Upper lobe of left lung (tissue), 6 donors: ENCODE measurements at regions not wholly inside any gene's neighbourhood (a gene's known extent, or its start where the extent isn't known, plus 50 kb on each side); places are given as distances from the start of the nearest gene placed in this dataset.
A peak's percentile ranks its signal among the peaks of the same experiment; 100 is the strongest.

Source experiments
- ATAC-seq, 2 donors: fragments of 200-7000 bp; cut with Tn5 transposase; one replicate each; pipeline ENCODE4 v1.9.1; 2022; ENCODE audit warnings: mild to moderate bottlenecking in 2 of 2, moderate library complexity in 2 of 2; ENCODE audit not compliant: low FRiP score in 2 of 2
- DNase-seq, 2 donors: peaks; one replicate each; pipeline ENCODE4 v3.0.0-alpha.2; 2019 to 2020
- H3K27ac ChIP-seq, 4 donors: fragments of 200-600 bp; sonication (generic); one replicate each; pipeline ENCODE4 v1.5.1; 2016 to 2019
- H3K27me3 ChIP-seq, 4 donors: fragments of 200-600 bp; sonication (generic); one replicate each; pipeline ENCODE4 v1.5.1; 2017 to 2019
- H3K36me3 ChIP-seq, 4 donors: fragments of 200-600 bp; sonication (generic); one replicate each; pipeline ENCODE4 v1.5.1; 2016 to 2019
- H3K4me1 ChIP-seq, 4 donors: fragments of 200-600 bp; sonication (generic); one replicate each; pipeline ENCODE4 v1.5.1; 2018 to 2019
- H3K4me3 ChIP-seq, 4 donors: fragments of 200-600 bp; sonication (generic); one replicate each; pipeline ENCODE4 v1.5.1; 2017 to 2019; ENCODE audit warnings: mild to moderate bottlenecking in 2 of 4, moderate library complexity in 1 of 4
- H3K9me3 ChIP-seq, 4 donors: fragments of 200-600 bp; sonication (generic); one replicate each; pipeline ENCODE4 v1.5.1; 2018 to 2019
- EP300 ChIP-seq, 4 donors: sonication (generic); formaldehyde crosslinking; IDR thresholded peaks; one replicate each; pipeline ENCODE4 v1.5.1; 2017; ENCODE audit warnings: antibody characterized with exemption in 4 of 4, control low read depth in 2 of 4
- POLR2A ChIP-seq, 4 donors: fragments of 450-650 bp; IDR thresholded peaks; one replicate each; pipeline ENCODE4 v1.5.1; 2016 to 2017; ENCODE audit warnings: antibody characterized with exemption in 4 of 4, mild to moderate bottlenecking in 2 of 4
- POLR2AphosphoS5 ChIP-seq, 2 donors: sonication (generic); formaldehyde crosslinking; IDR thresholded peaks; one replicate each; pipeline ENCODE4 v1.5.1; 2017; ENCODE audit warnings: antibody characterized with exemption in 2 of 2
- WGBS, 2 donors: methylation state at CpG; one replicate each; pipeline ENCODE4 v1.1.5; 2017 to 2018; 5-methylcytosine and 5-hydroxymethylcytosine counted together
- TF ChIP-seq, protein P1 (sequence below), 6 experiments: fragments of 450-650 bp in 4 of 6; fragments of 200-600 bp in 2 of 6; sonication (generic) in 2 of 6; IDR thresholded peaks; one replicate each; pipeline ENCODE4 v1.5.1; 2016 to 2019; ENCODE audit warnings: antibody characterized with exemption in 6 of 6
- donor health status: DM: no; HTN: no; CAD: no; lungs with moderate emphysema.
- donor health status: DM: no; HTN: yes; CAD: no; lungs with severe emphysema.

DNA sequence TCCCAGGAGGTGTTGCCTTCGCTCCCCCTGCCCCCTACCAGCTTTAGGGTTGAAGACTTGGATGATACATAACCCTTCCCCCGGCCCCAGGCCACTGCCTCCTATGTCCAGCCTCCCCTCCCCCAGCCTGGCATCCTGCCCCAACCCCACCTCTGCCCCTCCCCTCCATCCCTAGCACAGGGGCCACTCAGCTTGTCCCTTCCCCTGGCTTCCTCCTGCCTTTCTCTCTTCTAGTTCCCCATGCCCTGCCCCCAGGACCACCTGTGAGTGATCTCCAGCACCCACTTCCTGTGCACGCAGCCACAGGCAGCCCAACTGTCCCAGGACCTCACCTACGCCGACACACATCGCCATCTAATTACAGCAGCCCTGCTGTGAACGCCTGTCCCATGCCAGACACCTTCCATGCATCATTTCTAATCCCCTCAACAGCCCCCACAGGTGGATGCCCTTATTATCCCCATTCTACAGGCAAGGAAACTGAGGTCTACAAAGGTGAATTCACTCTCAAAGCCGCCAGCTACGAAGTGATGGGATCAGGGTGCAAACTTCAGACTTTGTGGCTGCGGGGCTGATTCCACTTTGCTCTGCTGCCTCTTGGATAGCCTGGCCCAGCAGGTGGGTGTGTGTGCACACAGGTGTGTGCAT, 82.4 kb upstream of the CHST15 start:
- no peak overlapping the region for H3K27ac ChIP-seq
- DNase-seq: no peak
- no peaks in the 10 kb centered on the region for H3K27me3 ChIP-seq
- WGBS, 2 donors: 67 to 82% methylated on average over 10 of the region's 10 CpGs
- H3K9me3 ChIP-seq: no peaks in the 10 kb centered on the region
- no peak for TF ChIP-seq EP300 (IDR thresholded peaks at IDR 0.05)
- TF ChIP-seq, protein P1, sequence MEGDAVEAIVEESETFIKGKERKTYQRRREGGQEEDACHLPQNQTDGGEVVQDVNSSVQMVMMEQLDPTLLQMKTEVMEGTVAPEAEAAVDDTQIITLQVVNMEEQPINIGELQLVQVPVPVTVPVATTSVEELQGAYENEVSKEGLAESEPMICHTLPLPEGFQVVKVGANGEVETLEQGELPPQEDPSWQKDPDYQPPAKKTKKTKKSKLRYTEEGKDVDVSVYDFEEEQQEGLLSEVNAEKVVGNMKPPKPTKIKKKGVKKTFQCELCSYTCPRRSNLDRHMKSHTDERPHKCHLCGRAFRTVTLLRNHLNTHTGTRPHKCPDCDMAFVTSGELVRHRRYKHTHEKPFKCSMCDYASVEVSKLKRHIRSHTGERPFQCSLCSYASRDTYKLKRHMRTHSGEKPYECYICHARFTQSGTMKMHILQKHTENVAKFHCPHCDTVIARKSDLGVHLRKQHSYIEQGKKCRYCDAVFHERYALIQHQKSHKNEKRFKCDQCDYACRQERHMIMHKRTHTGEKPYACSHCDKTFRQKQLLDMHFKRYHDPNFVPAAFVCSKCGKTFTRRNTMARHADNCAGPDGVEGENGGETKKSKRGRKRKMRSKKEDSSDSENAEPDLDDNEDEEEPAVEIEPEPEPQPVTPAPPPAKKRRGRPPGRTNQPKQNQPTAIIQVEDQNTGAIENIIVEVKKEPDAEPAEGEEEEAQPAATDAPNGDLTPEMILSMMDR (IDR thresholded peaks at IDR 0.05): no peak
- no peak for TF ChIP-seq POLR2A (IDR thresholded peaks at IDR 0.05)
- TF ChIP-seq POLR2AphosphoS5 (IDR thresholded peaks at IDR 0.05): no peak
- H3K4me1 ChIP-seq: no peaks in the 10 kb centered on the region
- no peak for ATAC-seq
- no peak overlapping the region for H3K4me3 ChIP-seq
- no peaks in the 10 kb centered on the region for H3K36me3 ChIP-seq

- DNase-seq: no peak
- Histone ChIP-seq H3K4me3 (no peak overlapping the region), H3K4me1 (no peaks in the 10 kb centered on the region), H3K27ac (no peak overlapping the region), H3K27me3 (no peaks in the 10 kb centered on the region), H3K36me3 (no peaks in the 10 kb centered on the region), H3K9me3 (no peaks in the 10 kb centered on the region)
- no peak for TF ChIP-seq EP300 (IDR thresholded peaks at IDR 0.05)
- no peak for TF ChIP-seq POLR2A (IDR thresholded peaks at IDR 0.05)
- TF ChIP-seq, protein P1 (IDR thresholded peaks at IDR 0.05): no peak
- TF ChIP-seq POLR2AphosphoS5 (IDR thresholded peaks at IDR 0.05): no peak
- no peak for ATAC-seq
- WGBS, 2 donors: 75 to 92% methylated on average over 5 to 10 of the region's 10 CpGs
These were observed 81.6 kb upstream of the CHST15 start for GRCh38 chr10:124174673-124175645.

GRCh38 chr10:124174071-124174566, 80.7 kb upstream of the CHST15 start:
- Histone ChIP-seq H3K9me3 (no peaks in the 10 kb centered on the region), H3K4me1 (no peaks in the 10 kb centered on the region), H3K36me3 (no peaks in the 10 kb centered on the region), H3K4me3 (no peak overlapping the region), H3K27ac (no peak overlapping the region), H3K27me3 (no peaks in the 10 kb centered on the region)
- DNase-seq (peak in 1 of 2 donors; percentile 67), ATAC-seq (no peak)
- 89 to 94% methylated on average over 6 to 15 of the region's 15 CpGs for WGBS, 2 donors
- no peak for TF ChIP-seq POLR2AphosphoS5 (IDR thresholded peaks at IDR 0.05)
- no peak for TF ChIP-seq EP300 (IDR thresholded peaks at IDR 0.05)

GRCh38 chr10:124173298-124173900, 80.0 kb upstream of the CHST15 start:
- TF ChIP-seq, protein P1 (IDR thresholded peaks at IDR 0.05): no peak
- TF ChIP-seq EP300 (IDR thresholded peaks at IDR 0.05): no peak
- no peak for TF ChIP-seq POLR2A (IDR thresholded peaks at IDR 0.05)
- no peak for TF ChIP-seq POLR2AphosphoS5 (IDR thresholded peaks at IDR 0.05)
- Histone ChIP-seq H3K27ac (no peak overlapping the region), H3K27me3 (no peaks in the 10 kb centered on the region), H3K9me3 (no peaks in the 10 kb centered on the region), H3K4me3 (no peak overlapping the region), H3K4me1 (no peaks in the 10 kb centered on the region), H3K36me3 (no peaks in the 10 kb centered on the region)
- DNase-seq: no peak
- 87 to 90% methylated on average over 14 to 16 of the region's 16 CpGs for WGBS, 2 donors
- no peak for ATAC-seq
